Calu3 (cell line): ENCODE measurements at regions not wholly inside any gene's neighbourhood (a gene's known extent, or its start where the extent isn't known, plus 50 kb on each side); places are given as distances from the start of the nearest gene placed in this dataset.

ENCODE experiments used
- BruUV-seq: library from RNA; stranded (reverse); fragments of 400-500 nt; replicated peaks from 2 replicates; lab custom pipeline; 2021; lab: Mats Ljungman, UMichigan
- CTCF ChIA-PET: fragments of 300-600 bp; sonication (Branson Sonifier 250); formaldehyde crosslinking; loops from one replicate; lab custom pipeline; 2022; ENCODE audit warnings: antibody characterized with exemption; lab: Charles Lee
- DNase-seq: peaks from one replicate; pipeline ENCODE4 v3.0.0; 2022
- H3K27ac Mint-ChIP-seq: one replicate; pipeline ENCODE4 v1.8.0; 2022; ENCODE audit warnings: mixed read lengths; ENCODE audit not compliant: unreplicated experiment
- H3K27me3 Mint-ChIP-seq: one replicate; pipeline ENCODE4 v1.8.0; 2022; ENCODE audit warnings: mixed read lengths; ENCODE audit not compliant: unreplicated experiment
- H3K36me3 Mint-ChIP-seq: one replicate; pipeline ENCODE4 v1.8.0; 2022; ENCODE audit warnings: mild to moderate bottlenecking, moderate library complexity, mixed read lengths; ENCODE audit not compliant: insufficient read depth, unreplicated experiment
- H3K4me1 Mint-ChIP-seq: one replicate; pipeline ENCODE4 v1.8.0; 2022; ENCODE audit warnings: mild to moderate bottlenecking, low read depth, mixed read lengths; ENCODE audit not compliant: unreplicated experiment
- H3K4me3 Mint-ChIP-seq: one replicate; pipeline ENCODE4 v1.8.0; 2022; ENCODE audit warnings: mild to moderate bottlenecking, low read depth, moderate library complexity, mixed read lengths; ENCODE audit not compliant: unreplicated experiment
- H3K9me3 Mint-ChIP-seq: one replicate; pipeline ENCODE4 v1.8.0; 2022; ENCODE audit warnings: low read depth, mixed read lengths; ENCODE audit not compliant: unreplicated experiment
- intact Hi-C: fragments of 100-400 bp; cut with micrococcal nuclease; formaldehyde crosslinking; loops from one replicate; pipeline ENCODE4 v1.10.0; 2022; ENCODE audit not compliant: unreplicated experiment
- TF ChIP-seq, protein P1 (sequence below): fragments of 200-600 bp; IDR thresholded peaks from one replicate; pipeline ENCODE4 v1.8.0; 2022; ENCODE audit warnings: antibody characterized with exemption; ENCODE audit not compliant: unreplicated experiment

GRCh38 chr17:59451706-59452105 is 113.7 kb upstream of the DHX40 start:
- TF ChIP-seq, protein P1, sequence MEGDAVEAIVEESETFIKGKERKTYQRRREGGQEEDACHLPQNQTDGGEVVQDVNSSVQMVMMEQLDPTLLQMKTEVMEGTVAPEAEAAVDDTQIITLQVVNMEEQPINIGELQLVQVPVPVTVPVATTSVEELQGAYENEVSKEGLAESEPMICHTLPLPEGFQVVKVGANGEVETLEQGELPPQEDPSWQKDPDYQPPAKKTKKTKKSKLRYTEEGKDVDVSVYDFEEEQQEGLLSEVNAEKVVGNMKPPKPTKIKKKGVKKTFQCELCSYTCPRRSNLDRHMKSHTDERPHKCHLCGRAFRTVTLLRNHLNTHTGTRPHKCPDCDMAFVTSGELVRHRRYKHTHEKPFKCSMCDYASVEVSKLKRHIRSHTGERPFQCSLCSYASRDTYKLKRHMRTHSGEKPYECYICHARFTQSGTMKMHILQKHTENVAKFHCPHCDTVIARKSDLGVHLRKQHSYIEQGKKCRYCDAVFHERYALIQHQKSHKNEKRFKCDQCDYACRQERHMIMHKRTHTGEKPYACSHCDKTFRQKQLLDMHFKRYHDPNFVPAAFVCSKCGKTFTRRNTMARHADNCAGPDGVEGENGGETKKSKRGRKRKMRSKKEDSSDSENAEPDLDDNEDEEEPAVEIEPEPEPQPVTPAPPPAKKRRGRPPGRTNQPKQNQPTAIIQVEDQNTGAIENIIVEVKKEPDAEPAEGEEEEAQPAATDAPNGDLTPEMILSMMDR, result no peak
- CTCF ChIA-PET, result interaction anchor here (0.6 kb wide), 1 partner anchor 251 kb away, joined by 6 read pairs; no protein-coding TSS in a partner anchor
- Mint-ChIP-seq H3K9me3 (no peaks in the 10 kb centered on the region), H3K27me3 (no peaks in the 10 kb centered on the region), H3K27ac (no peak overlapping the region), H3K36me3 (no peaks in the 10 kb centered on the region), H3K4me3 (no peak overlapping the region), H3K4me1 (no peaks in the 10 kb centered on the region)
- DNase-seq, result no peak
- BruUV-seq, result no TSS peak
- intact Hi-C loops, result no loop called here

GRCh38 chr17:59454633-59455105 is 110.7 kb upstream of the DHX40 start:
- no peak for DNase-seq
- no peaks in the 10 kb centered on the region for H3K36me3 Mint-ChIP-seq
- no peaks in the 10 kb centered on the region for H3K4me1 Mint-ChIP-seq
- CTCF ChIA-PET, result no interaction called here
- H3K27me3 Mint-ChIP-seq, result no peaks in the 10 kb centered on the region
- no peaks in the 10 kb centered on the region for H3K9me3 Mint-ChIP-seq
- intact Hi-C loops, result no loop called here
- BruUV-seq, result no TSS peak
- no peak overlapping the region for H3K27ac Mint-ChIP-seq
- H3K4me3 Mint-ChIP-seq, result no peak overlapping the region
- TF ChIP-seq, protein P1, result no peak

GRCh38 chr17:59456428-59456827 is 109.0 kb upstream of the DHX40 start:
- Mint-ChIP-seq H3K27me3 (no peaks in the 10 kb centered on the region), H3K27ac (no peak overlapping the region), H3K4me3 (no peak overlapping the region), H3K9me3 (no peaks in the 10 kb centered on the region), H3K36me3 (no peaks in the 10 kb centered on the region), H3K4me1 (no peaks in the 10 kb centered on the region)
- CTCF ChIA-PET, result no interaction called here
- no TSS peak for BruUV-seq
- DNase-seq, result no peak
- intact Hi-C loops, result no loop called here
- TF ChIP-seq, protein P1, result no peak

GRCh38 chr17:59456923-59457615 is 108.3 kb upstream of the DHX40 start:
- BruUV-seq, result no TSS peak
- CTCF ChIA-PET, result interaction anchor here (0.7 kb wide), 1 partner anchor 1677 kb away, joined by 8 read pairs; no protein-coding TSS in a partner anchor

More at GRCh38 chr17:59456923-59457615, 108.3 kb upstream of the DHX40 start:
- no peaks in the 10 kb centered on the region for H3K36me3 Mint-ChIP-seq
- no peak overlapping the region for H3K27ac Mint-ChIP-seq
- intact Hi-C loops, result no loop called here
- DNase-seq, result no peak
- H3K9me3 Mint-ChIP-seq, result no peaks in the 10 kb centered on the region
- no peak overlapping the region for H3K4me3 Mint-ChIP-seq
- TF ChIP-seq, protein P1, result no peak
- no peaks in the 10 kb centered on the region for H3K4me1 Mint-ChIP-seq
- H3K27me3 Mint-ChIP-seq, result no peaks in the 10 kb centered on the region
